ENCODE measurements at regions not wholly inside any gene's neighbourhood (a gene's known extent, or its start where the extent isn't known, plus 50 kb on each side); places are given as distances from the start of the nearest gene placed in this dataset.

GRCh38 chr2:78051480-78051879 lies 529.3 kb upstream of the LRRTM4 start:
- peaks cover 2% of the 10 kb centered on the region for H3K9me3 Mint-ChIP-seq (ENCODE audit: unreplicated experiment)
- DNase-seq = no peak
- H3K36me3 Mint-ChIP-seq (ENCODE audit: unreplicated experiment) = peaks cover 9% of the 10 kb centered on the region
- no peak overlapping the region for H3K4me3 Mint-ChIP-seq (ENCODE audit: unreplicated experiment)
- TF ChIP-seq CTCF (IDR thresholded peaks at IDR 0.05; ENCODE audit: partially characterized antibody, unreplicated experiment) = no peak
- H3K27me3 Mint-ChIP-seq (ENCODE audit: unreplicated experiment) = peaks cover 2% of the 10 kb centered on the region
- no peaks in the 10 kb centered on the region for H3K4me1 Mint-ChIP-seq (ENCODE audit: low read depth, unreplicated experiment)
- no peak overlapping the region for H3K27ac Mint-ChIP-seq (ENCODE audit: unreplicated experiment)

- Mint-ChIP-seq H3K27ac (ENCODE audit: unreplicated experiment) (no peak overlapping the region), H3K9me3 (ENCODE audit: unreplicated experiment) (no peaks in the 10 kb centered on the region), H3K27me3 (ENCODE audit: unreplicated experiment) (peaks cover 2% of the 10 kb centered on the region), H3K36me3 (ENCODE audit: unreplicated experiment) (peaks cover 4% of the 10 kb centered on the region), H3K4me3 (ENCODE audit: unreplicated experiment) (no peak overlapping the region), H3K4me1 (ENCODE audit: low read depth, unreplicated experiment) (no peaks in the 10 kb centered on the region)
- TF ChIP-seq CTCF (IDR thresholded peaks at IDR 0.05; ENCODE audit: partially characterized antibody, unreplicated experiment) = no peak
- no peak for DNase-seq
Observed at GRCh38 chr2:78056976-78057375, 534.8 kb upstream of the LRRTM4 start.

GRCh38 chr2:78061301-78061700 lies 539.1 kb upstream of the LRRTM4 start:
- no peak overlapping the region for H3K4me3 Mint-ChIP-seq (ENCODE audit: unreplicated experiment)
- no peak for DNase-seq
- no peak overlapping the region for H3K27ac Mint-ChIP-seq (ENCODE audit: unreplicated experiment)
- peaks cover 2% of the 10 kb centered on the region for H3K27me3 Mint-ChIP-seq (ENCODE audit: unreplicated experiment)
- no peak for TF ChIP-seq CTCF (IDR thresholded peaks at IDR 0.05; ENCODE audit: partially characterized antibody, unreplicated experiment)
- H3K36me3 Mint-ChIP-seq (ENCODE audit: unreplicated experiment) = no peaks in the 10 kb centered on the region
- no peaks in the 10 kb centered on the region for H3K9me3 Mint-ChIP-seq (ENCODE audit: unreplicated experiment)
- H3K4me1 Mint-ChIP-seq (ENCODE audit: low read depth, unreplicated experiment) = no peaks in the 10 kb centered on the region

- no peaks in the 10 kb centered on the region for H3K36me3 Mint-ChIP-seq (ENCODE audit: unreplicated experiment)
- H3K4me1 Mint-ChIP-seq (ENCODE audit: low read depth, unreplicated experiment) = no peaks in the 10 kb centered on the region
- H3K27ac Mint-ChIP-seq (ENCODE audit: unreplicated experiment) = no peak overlapping the region
- DNase-seq = no peak
- no peaks in the 10 kb centered on the region for H3K9me3 Mint-ChIP-seq (ENCODE audit: unreplicated experiment)
- no peak for TF ChIP-seq CTCF (IDR thresholded peaks at IDR 0.05; ENCODE audit: partially characterized antibody, unreplicated experiment)
- H3K4me3 Mint-ChIP-seq (ENCODE audit: unreplicated experiment) = no peak overlapping the region
- peaks cover 2% of the 10 kb centered on the region for H3K27me3 Mint-ChIP-seq (ENCODE audit: unreplicated experiment)
Observed at GRCh38 chr2:78061732-78062131, 539.6 kb upstream of the LRRTM4 start.

- H3K4me1 Mint-ChIP-seq (ENCODE audit: low read depth, unreplicated experiment) = no peaks in the 10 kb centered on the region
Observed at GRCh38 chr2:78063246-78064020, 541.3 kb upstream of the LRRTM4 start.

More at GRCh38 chr2:78063246-78064020, 541.3 kb upstream of the LRRTM4 start:
- no peaks in the 10 kb centered on the region for H3K9me3 Mint-ChIP-seq (ENCODE audit: unreplicated experiment)
- no peak overlapping the region for H3K4me3 Mint-ChIP-seq (ENCODE audit: unreplicated experiment)
- no peaks in the 10 kb centered on the region for H3K36me3 Mint-ChIP-seq (ENCODE audit: unreplicated experiment)
- H3K27ac Mint-ChIP-seq (ENCODE audit: unreplicated experiment) = no peak overlapping the region
- no peak for TF ChIP-seq CTCF (IDR thresholded peaks at IDR 0.05; ENCODE audit: partially characterized antibody, unreplicated experiment)
- DNase-seq = no peak
- peaks cover 3% of the 10 kb centered on the region for H3K27me3 Mint-ChIP-seq (ENCODE audit: unreplicated experiment)
